OCI-LY7 (cell line): ENCODE measurements at regions not wholly inside any gene's neighbourhood (a gene's known extent, or its start where the extent isn't known, plus 50 kb on each side); places are given as distances from the start of the nearest gene placed in this dataset.

Source experiments
- BruUV-seq: library from RNA; stranded (reverse); fragments of 400-500 nt; replicated peaks from 2 replicates; lab custom pipeline; 2021; lab: Mats Ljungman, UMichigan
- CTCF ChIA-PET: fragments of 300-600 bp; sonication (Branson Sonifier 250); formaldehyde crosslinking; loops from one replicate; lab custom pipeline; 2022; ENCODE audit warnings: antibody characterized with exemption; ENCODE audit not compliant: unreplicated experiment; lab: Charles Lee
- POLR2A ChIA-PET: fragments of 300-600 bp; sonication (Branson Sonifier 250); formaldehyde crosslinking; loops from one replicate; lab custom pipeline; 2022; ENCODE audit warnings: antibody characterized with exemption; lab: Charles Lee
- DNase-seq: peaks from one replicate; pipeline ENCODE4 v3.0.0-alpha.2; 2015; ENCODE audit warnings: low spot score
- H2AFZ ChIP-seq: fragments of 200-600 bp; sonication (generic), shearing (Covaris generic); 2 replicates; pipeline ENCODE4 v1.6.1; 2014; ENCODE audit warnings: mild to moderate bottlenecking, antibody characterized with exemption, low read length, moderate library complexity
- H3K27ac ChIP-seq: fragments of 200-600 bp; sonication (generic); 2 replicates; pipeline ENCODE4 v1.5.1; 2014; ENCODE audit warnings: mixed run types, low read depth, mild to moderate bottlenecking, moderate library complexity, low read length, inconsistent platforms; ENCODE audit not compliant: poor library complexity, severe bottlenecking
- H3K36me3 ChIP-seq: fragments of 200-600 bp; sonication (generic); 2 replicates; pipeline ENCODE4 v1.6.1; 2014; ENCODE audit warnings: mild to moderate bottlenecking, antibody characterized with exemption, low read length, moderate library complexity, mixed read lengths; ENCODE audit not compliant: insufficient read depth
- H3K4me1 ChIP-seq: fragments of 200-600 bp; sonication (generic); 2 replicates; pipeline ENCODE4 v1.5.1; 2014; ENCODE audit warnings: mild to moderate bottlenecking, low read length; ENCODE audit not compliant: insufficient read depth, poor library complexity, severe bottlenecking
- H3K4me2 ChIP-seq: fragments of 200-600 bp; sonication (generic); 2 replicates; pipeline ENCODE4 v1.6.1; 2014; ENCODE audit warnings: mild to moderate bottlenecking, low read length
- H3K4me3 ChIP-seq: fragments of 200-600 bp; sonication (generic); 2 replicates; pipeline ENCODE4 v1.5.1; 2014; ENCODE audit warnings: mild to moderate bottlenecking, low read depth, low read length; ENCODE audit not compliant: poor library complexity, severe bottlenecking
- H3K79me2 ChIP-seq: fragments of 200-600 bp; sonication (generic); 2 replicates; pipeline ENCODE4 v1.6.1; 2016; ENCODE audit warnings: low read depth, mild to moderate bottlenecking, low read length, moderate library complexity, mixed read lengths; ENCODE audit not compliant: insufficient read depth
- H3K9me2 ChIP-seq: fragments of 200-600 bp; sonication (generic); 2 replicates; pipeline ENCODE4 v1.6.1; 2016; ENCODE audit warnings: mild to moderate bottlenecking, low read length, mixed read lengths; ENCODE audit not compliant: insufficient read depth
- H3K9me3 ChIP-seq: fragments of 200-600 bp; sonication (generic); 2 replicates; pipeline ENCODE4 v1.6.1; 2014; ENCODE audit warnings: mild to moderate bottlenecking, mixed run types, low read length, mixed read lengths
- H4K20me1 ChIP-seq: fragments of 200-600 bp; sonication (generic); 2 replicates; pipeline ENCODE4 v1.6.1; 2014; ENCODE audit warnings: mild to moderate bottlenecking, antibody characterized with exemption, low read length, moderate library complexity, mixed read lengths; ENCODE audit not compliant: insufficient read depth
- CTCF ChIP-seq: fragments of 200-600 bp; sonication (generic); conservative IDR thresholded peaks from 2 replicates; pipeline ENCODE4 v1.5.1; 2014; ENCODE audit warnings: mild to moderate bottlenecking, antibody characterized with exemption, low read length, moderate library complexity, mixed read lengths
- EZH2phosphoT487 ChIP-seq: fragments of 200-600 bp; sonication (generic); IDR thresholded peaks from 2 replicates; pipeline ENCODE4 v1.6.1; 2018; ENCODE audit warnings: low read depth, borderline replicate concordance, mild to moderate bottlenecking, mixed run types, antibody characterized with exemption, low read length, moderate library complexity, mixed read lengths
- intact Hi-C: fragments of 100-400 bp; cut with micrococcal nuclease; formaldehyde crosslinking; loops from one replicate; pipeline ENCODE4 v1.10.0; 2022; ENCODE audit not compliant: unreplicated experiment

GRCh38 chr3:144665567-144666053, 694.0 kb downstream of the DIPK2A start:
- ChIA-PET CTCF (no interaction called here), POLR2A (no interaction called here)
- DNase-seq, result no peak
- no peaks in the 10 kb centered on the region for H4K20me1 ChIP-seq
- H3K27ac ChIP-seq, result no peak overlapping the region
- H3K9me3 ChIP-seq, result no peaks in the 10 kb centered on the region
- no peak overlapping the region for H3K4me3 ChIP-seq
- H3K79me2 ChIP-seq, result no peaks in the 10 kb centered on the region
- H2AFZ ChIP-seq, result no peak overlapping the region
- intact Hi-C loops, result no loop called here
- H3K36me3 ChIP-seq, result no peaks in the 10 kb centered on the region
- H3K4me1 ChIP-seq, result no peaks in the 10 kb centered on the region
- TF ChIP-seq CTCF (no peak), EZH2phosphoT487 (no peak)
- no peaks in the 10 kb centered on the region for H3K9me2 ChIP-seq
- BruUV-seq, result no TSS peak
- no peak overlapping the region for H3K4me2 ChIP-seq

- no peak overlapping the region for H2AFZ ChIP-seq
These were observed 698.9 kb downstream of the DIPK2A start for GRCh38 chr3:144670571-144670970.

More at GRCh38 chr3:144670571-144670970, 698.9 kb downstream of the DIPK2A start:
- ChIA-PET POLR2A (interaction anchor here (0.6 to 1.0 kb wide), 5 partner anchors 18 to 1387 kb away, joined by 3 read pairs; no protein-coding TSS in a partner anchor), CTCF (no interaction called here)
- Histone ChIP-seq H3K4me2 (no peak overlapping the region), H4K20me1 (no peaks in the 10 kb centered on the region), H3K27ac (no peak overlapping the region), H3K36me3 (no peaks in the 10 kb centered on the region), H3K4me3 (no peak overlapping the region), H3K9me2 (no peaks in the 10 kb centered on the region), H3K9me3 (no peaks in the 10 kb centered on the region), H3K79me2 (no peaks in the 10 kb centered on the region), H3K4me1 (no peaks in the 10 kb centered on the region)
- intact Hi-C loops, result no loop called here
- TF ChIP-seq CTCF, result no peak
- TF ChIP-seq EZH2phosphoT487, result no peak
- no TSS peak for BruUV-seq
- no peak for DNase-seq
